ENCODE measurements at regions not wholly inside any gene's neighbourhood (a gene's known extent, or its start where the extent isn't known, plus 50 kb on each side); places are given as distances from the start of the nearest gene placed in this dataset.

DNA sequence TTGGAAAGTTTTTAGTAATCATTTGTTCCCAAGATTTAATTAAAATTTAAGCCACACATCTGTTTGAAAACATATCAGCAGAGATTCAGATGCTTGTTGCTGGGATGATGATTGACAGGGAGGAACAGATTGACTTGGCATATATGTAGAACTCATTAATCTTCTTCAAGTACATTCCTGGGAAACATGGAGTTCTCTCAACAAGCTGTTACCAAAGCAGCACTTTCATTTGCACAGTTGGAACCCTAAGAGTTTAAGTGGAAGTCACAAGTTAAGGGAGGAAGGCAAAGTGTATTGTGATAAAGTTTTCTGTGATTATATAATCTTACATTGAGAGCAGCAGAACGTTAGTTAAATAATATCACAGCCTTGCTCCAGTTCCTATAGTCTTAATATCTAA, 485.4 kb upstream of the CELF2 start:
- DNase-seq = no peak

DNA sequence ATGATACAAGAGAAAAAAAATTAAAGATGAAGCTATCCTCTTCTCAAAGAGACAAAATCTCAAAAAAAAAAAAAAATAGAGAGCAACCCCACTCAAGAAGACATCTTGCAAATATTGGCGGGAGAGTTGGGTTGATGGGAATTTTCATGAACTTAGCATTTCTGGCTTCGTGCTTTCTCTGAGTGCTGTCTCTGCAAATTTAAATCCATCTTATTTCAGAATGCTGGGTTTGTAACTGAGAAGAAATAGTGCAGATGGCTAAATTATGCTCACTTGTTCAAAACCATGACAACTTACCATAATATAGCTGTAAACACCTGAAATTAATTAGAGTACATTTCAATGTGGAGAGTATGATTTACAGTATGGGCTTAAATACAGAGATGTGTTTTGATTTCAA, 484.8 kb upstream of the CELF2 start:
- no peak for DNase-seq

DNA sequence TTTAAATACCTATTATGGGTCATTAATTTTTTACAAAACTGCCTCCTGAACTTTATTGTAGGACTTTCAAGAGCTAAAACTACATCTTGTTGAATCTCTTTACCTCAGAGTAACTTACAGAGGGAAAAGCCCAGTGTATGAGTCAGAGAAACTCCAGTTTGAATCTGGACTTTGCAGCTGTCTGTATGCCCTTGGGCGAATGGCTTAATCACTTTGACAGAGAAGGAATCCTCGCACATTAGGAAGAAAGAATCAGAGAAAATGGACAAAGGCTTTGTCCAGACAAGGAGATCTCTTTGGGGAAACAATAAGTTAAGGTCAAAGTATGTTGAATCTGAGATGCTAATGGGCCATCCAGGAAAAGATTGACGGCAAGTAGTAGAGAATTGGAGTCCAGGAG, 484.2 kb upstream of the CELF2 start:
- DNase-seq = no peak

DNA sequence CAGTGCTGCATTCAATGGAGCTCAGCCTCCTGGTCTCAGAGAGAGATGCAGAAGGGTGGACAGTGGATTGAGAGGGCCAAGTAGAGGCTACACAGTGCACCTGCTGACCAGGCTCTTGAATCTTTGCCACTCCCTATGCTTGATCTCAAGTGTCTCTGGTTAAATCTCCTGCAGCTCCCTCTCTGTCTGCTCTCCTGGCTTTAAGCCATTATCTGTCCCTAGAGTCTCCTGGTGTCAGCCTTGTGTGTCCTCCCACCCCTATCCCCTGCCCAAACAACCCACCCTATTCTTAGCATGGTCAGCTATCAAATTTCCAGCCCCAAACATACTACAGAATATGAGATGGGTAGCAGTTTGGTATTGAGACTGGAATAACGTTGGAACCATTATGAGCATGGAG, 479.3 kb upstream of the CELF2 start:
- DNase-seq = no peak

DNA sequence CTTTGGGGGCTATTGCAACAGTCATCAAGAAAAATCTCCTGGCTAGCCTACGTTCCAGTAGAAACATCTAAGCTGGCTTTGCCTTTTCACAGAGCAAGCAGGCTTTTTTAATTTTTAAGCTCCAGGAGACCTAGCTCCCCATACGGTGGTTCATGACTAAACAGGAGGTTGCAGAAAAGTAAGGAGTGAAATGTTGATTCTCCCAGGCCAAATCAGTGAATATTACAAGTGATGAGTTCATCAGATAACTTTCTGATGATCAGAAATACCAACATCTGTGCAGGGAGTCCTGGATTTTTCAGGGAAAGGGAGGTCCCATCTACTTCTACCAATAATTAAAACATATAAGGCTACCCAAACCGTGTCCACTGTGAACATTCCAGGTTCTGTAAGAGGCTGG, 477.3 kb upstream of the CELF2 start:
- DNase-seq = no peak

DNA sequence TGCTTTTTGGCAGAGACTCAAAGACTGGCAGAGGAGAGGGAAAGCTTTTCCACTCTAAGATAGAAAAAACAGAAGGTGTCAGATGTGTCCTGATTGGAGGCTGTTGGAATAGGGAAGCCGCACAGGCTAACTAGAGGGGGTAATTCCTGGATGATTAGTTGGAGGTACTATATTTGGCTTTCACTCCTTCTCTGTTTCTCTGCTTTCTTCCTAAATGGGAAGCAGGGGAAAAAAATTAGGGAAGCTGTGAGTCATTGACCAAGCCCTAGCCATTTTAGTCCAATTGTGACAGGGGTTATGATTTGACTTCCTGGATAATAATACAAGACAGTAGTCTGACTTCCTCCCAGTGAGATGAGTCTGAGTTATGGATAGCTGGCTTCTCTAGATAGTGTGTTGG, 475.2 kb upstream of the CELF2 start:
- DNase-seq = no peak

DNA sequence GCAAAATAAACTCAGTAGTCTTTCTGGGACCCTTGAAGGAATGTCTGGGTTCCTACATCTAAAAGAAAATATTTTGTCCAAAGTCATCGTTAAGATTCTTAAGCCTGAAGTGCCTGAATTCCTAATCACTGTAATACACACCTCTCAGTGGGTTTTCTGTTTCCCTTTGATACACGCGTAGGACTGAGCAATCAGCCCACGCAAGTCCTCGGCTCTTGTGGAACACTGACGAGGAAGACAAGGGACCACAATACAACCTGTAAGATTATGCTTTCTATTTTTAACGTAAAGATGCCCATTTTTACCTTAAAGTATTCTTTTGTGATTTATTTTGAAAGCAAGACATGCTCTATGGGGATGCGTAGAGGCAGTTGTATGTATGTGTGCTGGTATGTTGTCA, 472.8 kb upstream of the CELF2 start:
- DNase-seq = no peak

DNA sequence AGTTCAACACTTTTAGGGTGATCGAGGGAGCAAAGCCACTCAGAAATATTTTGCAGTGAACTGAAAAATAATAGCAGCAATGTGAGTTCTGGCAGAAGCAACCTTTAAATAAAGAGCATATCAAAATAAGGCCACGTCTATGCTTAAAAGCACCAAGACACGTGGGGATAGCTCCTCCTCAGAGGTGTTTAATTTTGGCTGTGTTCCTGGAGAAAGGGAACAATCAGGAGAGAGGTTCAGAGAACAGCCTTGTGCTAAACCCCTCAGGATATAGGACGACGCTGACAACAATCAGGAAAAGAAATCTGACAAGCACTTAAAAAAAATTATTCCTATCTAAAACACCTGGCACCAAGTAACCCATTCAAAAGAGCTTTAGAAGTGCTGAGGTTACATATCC, 471.9 kb upstream of the CELF2 start:
- DNase-seq = no peak

DNA sequence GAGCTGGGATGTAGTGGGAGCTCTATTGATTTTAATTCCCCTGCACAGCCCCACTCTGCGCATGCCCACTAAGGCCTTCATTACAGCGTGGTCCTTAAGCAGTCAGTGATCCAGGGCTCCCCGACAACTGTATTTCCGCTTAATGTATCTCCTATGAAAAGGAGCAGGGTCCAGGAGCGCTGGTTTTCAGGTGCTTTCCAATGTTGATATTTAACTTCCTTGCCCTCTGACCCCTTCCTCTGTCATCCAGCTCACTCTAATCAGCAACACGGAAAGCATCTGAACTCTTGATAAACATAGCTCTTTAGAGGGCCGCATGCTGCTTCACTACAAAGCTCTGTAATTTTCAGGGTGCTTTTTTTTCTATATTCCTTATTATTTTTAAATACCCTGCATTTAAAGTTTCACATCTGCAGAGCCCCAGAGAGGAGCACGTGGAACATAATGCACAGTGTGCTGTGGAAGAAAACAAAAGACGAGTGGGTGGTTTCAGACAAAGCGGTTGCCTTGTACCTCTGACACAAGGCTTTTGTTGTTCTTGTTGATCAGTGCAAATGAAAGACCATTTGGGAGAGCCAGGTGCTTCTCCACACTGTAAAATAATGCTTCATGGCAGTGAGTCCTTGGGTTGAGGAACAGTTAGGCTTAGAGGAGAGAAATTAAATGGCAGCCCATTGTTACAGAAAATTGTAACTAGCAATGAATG, 465.9 kb upstream of the CELF2 start:
- no peak for DNase-seq

DNA sequence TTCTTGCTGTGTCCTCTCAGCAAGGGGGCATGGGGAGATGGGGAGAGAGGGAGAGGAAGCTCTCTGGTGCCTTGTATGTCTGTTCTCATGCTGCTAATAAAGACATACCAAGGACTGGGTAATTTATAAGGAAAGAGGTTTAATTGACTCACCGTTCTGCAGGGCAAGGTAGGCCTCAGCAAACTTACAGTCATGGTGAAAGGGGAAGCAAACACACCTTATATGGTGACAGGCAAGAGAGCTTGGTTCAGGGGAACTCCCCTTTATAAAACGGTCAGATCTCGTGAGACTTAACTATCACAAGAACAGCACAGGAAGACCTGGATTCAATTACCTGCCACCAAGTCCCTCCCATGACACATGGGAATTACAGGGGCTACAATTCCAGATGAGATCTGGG, 464.7 kb upstream of the CELF2 start:
- DNase-seq = no peak

DNA sequence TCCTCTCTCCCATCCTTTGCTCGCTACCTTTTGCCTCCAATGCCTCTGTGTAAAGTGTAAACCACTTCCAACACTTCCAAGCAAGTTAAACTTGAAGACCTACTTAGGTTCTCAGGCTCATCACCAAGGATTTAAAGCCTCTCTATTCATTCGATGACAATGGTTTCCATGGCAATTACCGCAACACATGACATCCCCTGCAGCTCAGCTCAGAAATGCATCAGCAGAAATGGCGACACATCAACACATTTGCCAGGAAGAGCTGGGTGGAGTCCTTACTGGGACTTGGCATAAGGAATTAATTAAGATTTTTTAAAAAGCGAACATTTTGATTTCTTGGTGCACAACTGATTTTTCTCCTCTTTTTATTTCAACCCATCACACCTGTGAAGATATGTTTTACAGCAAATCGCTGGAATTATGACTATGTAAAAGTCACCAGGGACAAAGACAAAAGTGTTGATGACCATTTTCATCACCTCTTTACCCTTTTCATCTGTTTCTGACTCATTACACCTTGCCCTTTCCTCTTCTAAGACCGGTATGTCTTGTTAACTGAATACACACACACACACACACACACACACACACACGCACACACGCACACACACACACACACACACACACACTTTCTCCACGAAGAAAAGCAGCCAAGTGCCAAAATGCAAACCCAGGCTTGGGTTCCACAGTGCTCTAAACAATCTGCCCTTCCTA, 453.4 kb upstream of the CELF2 start:
- no peak for DNase-seq

DNA sequence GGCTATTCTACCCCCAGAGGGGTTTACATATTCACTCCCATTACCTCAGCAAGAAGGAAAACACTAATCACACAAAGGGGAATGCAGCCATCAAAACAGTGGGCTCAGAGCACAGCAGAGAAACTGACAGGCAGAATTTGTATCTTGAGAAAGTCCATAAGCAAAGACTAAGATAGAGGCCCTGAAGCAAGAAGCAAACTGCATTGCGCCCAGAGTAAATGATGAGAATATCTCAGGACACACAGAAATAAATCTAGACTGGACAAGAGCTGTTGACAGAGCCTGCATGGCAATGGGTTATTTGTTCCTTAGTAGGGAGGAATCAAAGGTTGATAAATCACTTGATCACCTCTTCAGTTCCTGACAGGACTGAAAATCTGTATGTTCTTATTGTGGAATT, 440.7 kb upstream of the CELF2 start:
- no peak for DNase-seq

DNA sequence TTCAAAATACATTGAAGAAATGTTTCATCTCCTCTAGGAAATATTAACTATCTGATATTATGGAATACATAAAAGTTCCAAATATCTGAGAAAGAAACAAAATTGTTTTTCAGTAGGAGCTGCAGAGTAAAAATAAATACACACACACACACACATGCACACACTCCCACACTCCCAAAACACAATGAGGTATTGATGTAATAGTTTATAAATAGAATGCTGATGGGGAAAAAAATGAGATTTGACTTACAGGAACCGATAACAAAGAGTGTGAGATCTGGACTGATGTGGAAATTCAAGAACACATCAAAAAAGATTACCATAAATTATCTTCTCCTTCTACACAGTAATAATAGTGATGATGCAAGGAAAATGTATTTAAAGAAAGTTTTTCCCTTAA, 438.0 kb upstream of the CELF2 start:
- DNase-seq = no peak

DNA sequence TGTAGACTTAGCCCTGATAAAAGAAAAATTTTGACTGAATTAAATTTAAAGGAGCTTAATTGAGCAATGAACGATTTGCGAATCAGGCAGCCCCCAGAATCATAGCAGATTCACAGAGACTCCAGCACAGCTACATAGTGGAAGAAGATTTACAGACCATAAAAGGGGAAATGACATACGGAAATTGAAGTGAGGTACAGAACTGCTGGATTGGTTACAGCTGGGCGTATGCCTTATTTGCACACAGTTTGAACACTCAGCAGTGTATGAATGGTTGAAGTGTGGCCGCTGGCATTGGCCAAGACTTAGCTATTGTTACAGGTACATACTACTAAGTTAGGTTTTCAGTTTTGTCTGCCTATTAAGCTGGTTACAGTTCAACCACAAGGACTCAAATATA, 433.5 kb upstream of the CELF2 start:
- no peak for DNase-seq

DNA sequence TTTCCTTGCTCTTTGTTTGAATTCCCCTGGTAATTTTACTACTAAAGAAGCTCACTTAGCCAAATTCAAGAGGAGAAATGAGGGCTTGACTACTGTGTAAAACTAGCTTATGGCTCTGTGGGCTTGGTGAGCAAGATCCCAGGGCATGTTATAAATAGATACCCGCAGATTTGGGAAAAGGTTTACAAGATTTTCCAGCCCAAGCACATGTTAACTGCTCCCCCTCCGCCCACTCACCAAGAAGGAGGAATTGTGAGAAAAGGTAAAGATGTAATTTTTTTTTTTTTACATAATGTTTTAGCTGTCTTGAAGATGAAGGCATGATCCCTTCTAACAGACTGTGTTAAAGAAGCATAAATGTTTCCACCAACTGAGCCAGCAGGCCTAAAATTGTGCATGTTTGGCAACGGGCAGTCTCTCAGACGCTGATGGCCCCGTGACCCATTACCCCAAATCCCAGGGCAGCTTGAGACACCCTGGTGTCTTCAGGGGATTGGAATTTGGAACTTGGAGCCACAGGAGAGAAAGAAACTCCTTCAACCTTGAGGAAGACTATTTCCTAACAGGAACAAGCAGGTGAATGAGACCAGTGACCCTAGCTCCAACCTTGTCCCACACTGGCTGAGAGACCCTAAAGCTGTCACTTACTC, 429.8 kb upstream of the CELF2 start:
- DNase-seq = no peak

DNA sequence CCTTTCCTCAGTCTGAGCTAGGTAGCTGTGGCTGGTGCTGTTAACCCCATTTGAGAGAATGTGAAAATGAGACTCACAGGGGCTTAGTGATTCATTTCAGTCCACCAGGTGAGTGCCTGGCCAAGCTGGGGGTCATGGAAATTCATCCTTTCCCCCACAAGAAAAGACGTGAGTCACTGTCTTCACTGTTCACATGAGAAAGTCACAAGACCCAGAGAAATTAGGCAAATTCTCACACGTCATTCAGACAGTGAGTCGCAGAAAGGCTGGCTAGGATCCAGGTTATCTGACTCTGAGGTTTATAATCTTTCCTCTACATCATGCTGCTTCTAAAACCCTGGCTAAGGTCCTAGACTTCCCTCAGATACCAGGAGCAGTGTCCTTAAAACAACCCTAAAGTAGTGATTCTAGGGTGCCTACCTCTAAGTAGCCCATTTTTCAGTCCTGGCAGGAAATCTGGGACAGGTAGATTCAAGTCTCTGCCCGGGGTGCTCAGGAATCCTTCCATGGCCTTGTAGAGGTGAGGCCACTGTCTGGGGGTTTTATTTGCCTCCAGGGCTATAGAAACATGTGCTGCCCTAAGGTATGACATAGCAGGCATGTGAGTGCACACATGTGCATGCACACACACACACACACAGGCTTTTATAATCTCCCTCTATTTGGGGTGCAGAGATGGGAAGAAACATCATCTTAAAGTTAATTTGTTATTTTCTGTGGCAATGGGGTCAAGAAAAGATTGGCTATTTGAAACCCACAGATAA, 427.9 kb upstream of the CELF2 start:
- DNase-seq = no peak

DNA sequence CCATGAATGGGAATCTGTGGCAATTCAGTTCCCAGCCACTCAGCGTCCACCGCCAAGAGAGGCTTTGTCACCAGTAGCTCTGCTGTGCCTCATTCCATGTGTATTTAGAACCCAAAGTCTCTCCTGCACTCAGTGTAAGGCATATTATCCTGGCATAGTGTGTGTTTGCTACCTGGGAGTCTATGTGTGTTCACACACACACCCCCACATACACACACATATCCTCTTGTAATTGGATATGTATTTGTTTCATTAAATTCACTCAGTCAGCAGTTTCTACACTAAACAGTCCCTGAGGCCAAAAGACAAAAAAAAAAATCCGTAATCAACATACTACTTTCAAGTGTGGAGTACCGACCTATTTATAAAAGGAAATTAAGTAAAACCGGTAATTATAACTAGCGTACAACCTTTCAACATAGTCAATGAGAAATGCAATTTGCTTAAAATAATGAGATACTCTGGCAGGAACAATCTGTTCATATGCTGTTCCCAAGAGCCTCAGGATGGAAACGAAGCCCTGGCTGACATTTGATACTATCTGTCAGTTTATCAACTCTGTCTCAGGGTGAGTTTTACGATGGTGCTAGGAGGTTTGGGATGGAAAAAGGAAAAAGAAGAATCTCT, 425.8 kb upstream of the CELF2 start:
- DNase-seq = no peak

DNA sequence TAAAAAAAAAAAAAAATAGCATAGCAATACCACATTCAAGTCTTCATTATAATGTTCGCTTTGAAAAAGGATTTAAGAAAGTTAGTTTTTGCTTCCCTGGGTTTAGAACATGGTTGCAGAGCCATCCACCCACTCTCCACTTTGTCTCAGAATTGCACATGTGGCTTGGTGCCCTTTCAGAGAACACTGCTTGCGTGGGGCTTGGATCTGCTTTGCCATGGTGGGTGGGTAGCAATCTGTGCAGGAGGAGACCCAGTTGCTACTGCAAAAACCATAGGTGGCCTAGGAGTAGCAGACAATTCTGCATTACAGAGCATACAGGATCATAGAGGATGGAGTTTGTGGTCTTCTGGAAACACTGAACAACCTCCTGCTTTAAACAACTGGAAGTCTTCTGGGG, 421.4 kb upstream of the CELF2 start:
- no peak for DNase-seq

DNA sequence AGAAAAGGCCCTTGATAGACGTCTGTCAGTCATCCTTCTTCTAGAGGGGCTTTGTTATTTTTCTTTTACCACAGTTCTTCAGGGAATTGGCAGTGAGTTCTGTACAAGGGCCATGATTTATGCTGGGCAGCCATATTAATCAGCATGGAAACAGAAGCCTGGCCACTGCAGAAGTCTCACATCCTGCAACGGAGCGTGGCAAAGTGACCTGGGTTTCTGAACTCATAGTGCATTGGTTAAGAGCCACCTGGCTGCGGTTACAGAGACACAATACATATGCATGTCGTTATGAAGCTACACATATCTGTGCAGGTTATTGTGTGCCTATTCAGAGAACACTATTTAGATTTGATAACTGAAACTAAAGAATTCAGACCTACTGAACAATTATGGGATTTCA, 419.4 kb upstream of the CELF2 start:
- no peak for DNase-seq

DNA sequence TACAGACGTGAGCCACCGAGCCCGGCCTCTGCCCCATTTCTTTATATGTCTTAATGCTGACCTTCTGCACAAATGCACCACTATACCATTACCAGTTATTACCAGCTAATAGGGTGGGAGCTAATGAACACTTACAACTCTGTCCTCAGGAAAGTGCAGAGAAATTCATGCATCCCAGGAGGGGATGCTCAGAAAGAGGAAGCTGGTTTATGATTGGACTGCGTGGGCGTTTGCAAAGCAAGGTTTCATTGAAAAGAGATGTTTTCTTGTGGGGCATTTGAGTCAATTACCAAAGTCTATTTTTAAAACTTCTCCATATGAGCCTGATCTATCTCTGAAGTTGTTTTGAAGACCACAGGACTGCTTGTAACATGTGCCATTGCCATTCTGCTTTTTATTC, 417.7 kb upstream of the CELF2 start:
- DNase-seq = no peak

DNA sequence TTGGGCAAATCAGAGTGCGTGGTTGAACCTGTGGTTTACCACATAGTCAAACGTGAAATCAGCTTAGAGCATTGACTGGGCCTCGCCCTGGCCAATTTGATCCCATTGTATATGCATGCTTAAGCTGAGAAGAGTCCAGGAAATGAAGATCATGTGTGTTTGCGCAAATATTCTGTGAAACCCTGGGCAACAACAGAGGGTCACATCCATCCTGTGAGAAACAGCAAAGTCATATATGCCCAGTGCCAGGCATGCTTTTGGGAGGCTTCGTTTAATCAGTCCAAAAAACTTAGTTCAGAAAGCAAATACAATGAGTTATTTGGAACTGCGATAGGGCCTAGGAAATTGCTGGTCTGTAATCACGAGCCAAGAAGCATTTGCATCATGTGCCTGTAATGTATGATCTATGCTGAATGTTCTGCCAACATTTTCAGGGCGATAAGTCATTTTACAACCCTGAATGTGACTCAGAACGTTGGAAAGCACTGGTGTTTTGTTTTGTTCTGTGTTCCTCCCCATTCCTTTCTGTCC, 412.1 kb upstream of the CELF2 start:
- DNase-seq = no peak

DNA sequence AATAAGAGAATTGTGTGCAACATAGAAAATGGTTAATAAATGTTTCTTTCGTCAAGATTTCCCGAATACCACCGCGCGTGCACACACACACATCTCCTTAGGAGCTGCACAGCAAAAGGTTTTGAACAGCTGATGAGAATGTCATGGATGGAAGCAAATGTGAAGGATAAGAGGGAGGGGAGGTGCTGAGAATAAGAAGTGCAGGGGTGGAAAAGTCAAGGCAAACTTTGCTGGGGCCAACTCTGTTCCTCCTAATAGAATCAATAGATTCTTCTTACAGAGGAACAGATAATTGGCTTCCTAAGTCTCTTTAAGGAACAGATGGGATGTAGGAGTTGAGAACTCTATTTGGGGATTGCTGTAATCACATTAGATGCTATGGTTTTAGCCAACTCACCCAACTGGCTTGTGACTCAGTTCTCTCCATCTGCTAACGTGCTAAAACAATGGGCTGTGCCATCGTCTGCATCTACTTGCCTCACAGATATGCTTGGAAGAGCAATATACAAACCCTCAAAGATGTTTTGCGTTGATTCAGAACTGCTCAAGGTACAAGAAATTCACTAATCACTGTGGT, 408.2 kb upstream of the CELF2 start:
- no peak for DNase-seq

DNA sequence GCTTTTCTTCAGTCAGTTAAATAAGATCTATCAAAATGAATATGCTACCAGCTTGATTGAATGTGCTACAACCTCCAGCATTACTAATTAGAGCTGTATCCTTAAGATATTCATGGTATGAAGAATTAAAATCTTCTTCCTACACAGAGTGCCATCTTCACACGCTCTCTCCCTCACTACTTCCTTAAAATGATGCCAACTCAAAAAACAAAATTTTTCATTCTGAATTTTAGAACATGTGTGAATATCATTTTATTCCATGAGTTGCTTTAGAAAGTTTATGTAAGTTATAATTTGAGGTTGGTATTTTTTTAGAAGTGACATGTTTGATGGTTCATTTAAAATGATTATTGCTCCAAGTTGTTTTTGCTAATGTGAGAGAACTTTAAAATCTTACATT, 407.5 kb upstream of the CELF2 start:
- DNase-seq = no peak
